ENCODE measurements at regions not wholly inside any gene's neighbourhood (a gene's known extent, or its start where the extent isn't known, plus 50 kb on each side); places are given as distances from the start of the nearest gene placed in this dataset.

DNA sequence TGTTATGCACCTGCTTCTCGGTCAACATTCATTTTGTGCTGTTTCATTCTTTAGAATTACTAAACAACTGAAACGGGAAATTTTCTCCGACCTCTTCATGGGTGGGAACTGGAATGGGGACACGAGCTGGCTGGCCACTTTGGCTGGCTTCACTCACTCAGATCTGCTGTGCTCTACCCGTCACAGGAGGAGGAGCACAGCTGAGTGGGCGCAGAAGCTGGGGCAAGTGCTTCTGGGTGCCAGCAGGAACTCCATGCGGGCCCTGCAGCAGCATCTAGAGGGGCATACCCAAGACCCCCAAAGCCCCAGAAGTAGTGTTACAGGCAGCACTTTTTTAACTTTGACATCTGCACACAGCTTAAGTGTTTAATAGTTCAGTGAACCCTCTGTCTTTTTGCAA is 109.6 kb downstream of the TMEM144 start:
- intact Hi-C loops (cut with DNase I), result no loop called here
- DNase-seq, result no peak

DNA sequence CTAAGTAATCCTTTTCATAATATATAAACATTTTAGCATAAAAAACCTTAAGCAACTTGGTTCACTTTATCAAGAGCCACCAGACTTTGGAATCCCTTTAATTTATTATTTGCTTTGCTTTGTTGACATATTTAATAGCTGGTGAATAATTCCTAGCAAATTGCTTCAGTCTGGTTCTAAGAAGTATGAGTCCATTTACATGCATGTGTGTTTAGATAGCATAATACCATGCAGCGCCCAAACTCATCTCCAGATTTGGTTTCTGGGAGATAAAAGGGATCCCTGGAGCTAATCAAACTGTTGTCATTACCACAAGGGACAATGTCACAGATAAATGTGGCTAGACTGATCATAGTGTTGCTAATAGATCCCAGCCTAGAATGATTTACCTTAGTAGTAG is 111.8 kb downstream of the TMEM144 start:
- Histone ChIP-seq H3K27ac (ENCODE audit: low read depth in 2 of 2, low read length in 2 of 2) (no peak overlapping the region), H3K9me3 (ENCODE audit: control insufficient read depth in 2 of 3, insufficient read depth in 1 of 3, low read length in 3 of 3) (no peaks in the 10 kb centered on the region), H3K27me3 (ENCODE audit: control insufficient read depth, insufficient read depth, low read length) (no peaks in the 10 kb centered on the region), H3K9ac (ENCODE audit: low read length in 3 of 3) (no peak overlapping the region), H3K36me3 (ENCODE audit: control insufficient read depth in 2 of 3, insufficient read depth in 3 of 3, low read length in 3 of 3) (no peaks in the 10 kb centered on the region), H3K4me1 (ENCODE audit: control insufficient read depth in 2 of 3, insufficient read depth in 2 of 3, low read depth in 1 of 3, low read length in 3 of 3) (no peaks in the 10 kb centered on the region), H3K4me3 (ENCODE audit: low read length in 3 of 3) (no peak overlapping the region)
- FAIRE-seq (no peak), DNase-seq (no peak)
- TF ChIP-seq, protein P1, sequence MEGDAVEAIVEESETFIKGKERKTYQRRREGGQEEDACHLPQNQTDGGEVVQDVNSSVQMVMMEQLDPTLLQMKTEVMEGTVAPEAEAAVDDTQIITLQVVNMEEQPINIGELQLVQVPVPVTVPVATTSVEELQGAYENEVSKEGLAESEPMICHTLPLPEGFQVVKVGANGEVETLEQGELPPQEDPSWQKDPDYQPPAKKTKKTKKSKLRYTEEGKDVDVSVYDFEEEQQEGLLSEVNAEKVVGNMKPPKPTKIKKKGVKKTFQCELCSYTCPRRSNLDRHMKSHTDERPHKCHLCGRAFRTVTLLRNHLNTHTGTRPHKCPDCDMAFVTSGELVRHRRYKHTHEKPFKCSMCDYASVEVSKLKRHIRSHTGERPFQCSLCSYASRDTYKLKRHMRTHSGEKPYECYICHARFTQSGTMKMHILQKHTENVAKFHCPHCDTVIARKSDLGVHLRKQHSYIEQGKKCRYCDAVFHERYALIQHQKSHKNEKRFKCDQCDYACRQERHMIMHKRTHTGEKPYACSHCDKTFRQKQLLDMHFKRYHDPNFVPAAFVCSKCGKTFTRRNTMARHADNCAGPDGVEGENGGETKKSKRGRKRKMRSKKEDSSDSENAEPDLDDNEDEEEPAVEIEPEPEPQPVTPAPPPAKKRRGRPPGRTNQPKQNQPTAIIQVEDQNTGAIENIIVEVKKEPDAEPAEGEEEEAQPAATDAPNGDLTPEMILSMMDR (IDR thresholded peaks at IDR 0.05; ENCODE audit: borderline replicate concordance, extremely low read depth, insufficient read depth), result no peak
- intact Hi-C loops (cut with DNase I), result no loop called here

More for the DNA sequence above, 109.6 kb downstream of the TMEM144 start:
- no peaks in the 10 kb centered on the region for H3K4me1 ChIP-seq (ENCODE audit: control insufficient read depth in 2 of 3, insufficient read depth in 2 of 3, low read depth in 1 of 3, low read length in 3 of 3)
- H3K27me3 ChIP-seq (ENCODE audit: control insufficient read depth, insufficient read depth, low read length), result no peaks in the 10 kb centered on the region
- H3K4me3 ChIP-seq (ENCODE audit: low read length in 3 of 3), result no peak overlapping the region
- TF ChIP-seq, protein P1 (IDR thresholded peaks at IDR 0.05; ENCODE audit: borderline replicate concordance, extremely low read depth, insufficient read depth), result no peak
- no peaks in the 10 kb centered on the region for H3K9me3 ChIP-seq (ENCODE audit: control insufficient read depth in 2 of 3, insufficient read depth in 1 of 3, low read length in 3 of 3)
- no peak overlapping the region for H3K9ac ChIP-seq (ENCODE audit: low read length in 3 of 3)
- no peak overlapping the region for H3K27ac ChIP-seq (ENCODE audit: low read depth in 2 of 2, low read length in 2 of 2)
- no peaks in the 10 kb centered on the region for H3K36me3 ChIP-seq (ENCODE audit: control insufficient read depth in 2 of 3, insufficient read depth in 3 of 3, low read length in 3 of 3)
- no peak for FAIRE-seq

DNA sequence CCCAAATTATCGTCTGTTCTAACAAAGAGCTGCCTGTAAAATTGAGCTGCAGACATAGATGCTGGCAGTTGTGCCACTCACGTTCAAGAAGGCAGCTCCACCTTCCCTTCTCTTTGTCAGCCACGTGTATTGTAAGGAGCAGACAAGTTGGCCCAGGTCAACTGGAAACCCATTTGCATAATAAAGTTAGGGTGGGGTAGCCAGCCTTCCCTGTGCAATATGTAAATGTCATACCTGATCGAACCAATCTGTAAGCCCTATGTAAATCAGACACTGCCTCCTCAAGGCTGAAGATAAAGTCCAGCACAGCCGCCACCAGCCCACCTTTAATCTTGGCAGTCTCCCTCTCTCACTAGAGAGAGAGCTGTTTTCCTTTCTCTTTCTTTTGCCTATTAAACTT is 117.2 kb downstream of the TMEM144 start:
- no peak overlapping the region for H3K4me3 ChIP-seq (ENCODE audit: low read length in 3 of 3)
- H3K27me3 ChIP-seq (ENCODE audit: control insufficient read depth, insufficient read depth, low read length), result no peaks in the 10 kb centered on the region
- H3K27ac ChIP-seq (ENCODE audit: low read depth in 2 of 2, low read length in 2 of 2), result no peak overlapping the region
- no peak overlapping the region for H3K9ac ChIP-seq (ENCODE audit: low read length in 3 of 3)
- H3K36me3 ChIP-seq (ENCODE audit: control insufficient read depth in 2 of 3, insufficient read depth in 3 of 3, low read length in 3 of 3), result no peaks in the 10 kb centered on the region
- FAIRE-seq (no peak), DNase-seq (peak in 1 of 5 donors; percentile 0)
- TF ChIP-seq, protein P1 (IDR thresholded peaks at IDR 0.05; ENCODE audit: borderline replicate concordance, extremely low read depth, insufficient read depth), result no peak
- H3K4me1 ChIP-seq (ENCODE audit: control insufficient read depth in 2 of 3, insufficient read depth in 2 of 3, low read depth in 1 of 3, low read length in 3 of 3), result no peaks in the 10 kb centered on the region
- intact Hi-C loops (cut with DNase I), result no loop called here
- no peaks in the 10 kb centered on the region for H3K9me3 ChIP-seq (ENCODE audit: control insufficient read depth in 2 of 3, insufficient read depth in 1 of 3, low read length in 3 of 3)

DNA sequence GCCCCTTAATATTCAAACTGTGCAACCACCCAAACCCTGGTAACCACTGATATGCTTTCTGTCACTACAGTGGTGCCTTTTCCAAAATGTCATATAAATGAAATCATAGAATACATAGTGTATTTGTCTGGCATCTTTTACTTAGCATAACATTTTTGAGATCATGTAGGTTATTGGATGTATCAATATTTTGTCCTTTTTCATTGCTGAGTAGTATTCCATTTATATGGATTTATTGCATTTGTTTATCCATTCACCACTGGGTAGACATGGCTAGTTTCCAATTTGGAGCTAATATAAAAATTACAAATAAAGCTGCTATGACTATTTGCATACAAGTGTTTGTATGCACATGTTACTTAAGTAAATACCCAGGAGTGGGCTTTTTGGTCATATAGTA is 121.6 kb downstream of the TMEM144 start:
- TF ChIP-seq, protein P1 (IDR thresholded peaks at IDR 0.05; ENCODE audit: borderline replicate concordance, extremely low read depth, insufficient read depth), result no peak
- H3K4me3 ChIP-seq (ENCODE audit: low read length in 3 of 3), result no peak overlapping the region
- intact Hi-C loops (cut with DNase I), result no loop called here
- H3K4me1 ChIP-seq (ENCODE audit: control insufficient read depth in 2 of 3, insufficient read depth in 2 of 3, low read depth in 1 of 3, low read length in 3 of 3), result no peaks in the 10 kb centered on the region
- DNase-seq (no peak), FAIRE-seq (no peak)
- no peaks in the 10 kb centered on the region for H3K27me3 ChIP-seq (ENCODE audit: control insufficient read depth, insufficient read depth, low read length)
- no peak overlapping the region for H3K9ac ChIP-seq (ENCODE audit: low read length in 3 of 3)
- no peaks in the 10 kb centered on the region for H3K36me3 ChIP-seq (ENCODE audit: control insufficient read depth in 2 of 3, insufficient read depth in 3 of 3, low read length in 3 of 3)
- no peaks in the 10 kb centered on the region for H3K9me3 ChIP-seq (ENCODE audit: control insufficient read depth in 2 of 3, insufficient read depth in 1 of 3, low read length in 3 of 3)
- H3K27ac ChIP-seq (ENCODE audit: low read depth in 2 of 2, low read length in 2 of 2), result no peak overlapping the region

Measured in kidney (tissue), 13 donors.